A673 (cell line): ENCODE measurements at regions not wholly inside any gene's neighbourhood (a gene's known extent, or its start where the extent isn't known, plus 50 kb on each side); places are given as distances from the start of the nearest gene placed in this dataset.

ENCODE experiments used
- EZH2 ChIP-seq: fragments of 200-600 bp; sonication (generic); IDR thresholded peaks from 2 replicates; pipeline ENCODE4 v1.6.1; 2017; ENCODE audit warnings: borderline replicate concordance, low read depth, mild to moderate bottlenecking, mixed read lengths, antibody characterized with exemption, low read length; ENCODE audit not compliant: poor library complexity, severe bottlenecking
- TF ChIP-seq, protein P1 (sequence below): fragments of 300-800, 200-600 bp; sonication (generic); conservative IDR thresholded peaks from 2 replicates; pipeline ENCODE4 v1.5.1; 2017; ENCODE audit warnings: low read depth, mild to moderate bottlenecking, antibody characterized with exemption, low read length, moderate library complexity, mixed read lengths

DNA sequence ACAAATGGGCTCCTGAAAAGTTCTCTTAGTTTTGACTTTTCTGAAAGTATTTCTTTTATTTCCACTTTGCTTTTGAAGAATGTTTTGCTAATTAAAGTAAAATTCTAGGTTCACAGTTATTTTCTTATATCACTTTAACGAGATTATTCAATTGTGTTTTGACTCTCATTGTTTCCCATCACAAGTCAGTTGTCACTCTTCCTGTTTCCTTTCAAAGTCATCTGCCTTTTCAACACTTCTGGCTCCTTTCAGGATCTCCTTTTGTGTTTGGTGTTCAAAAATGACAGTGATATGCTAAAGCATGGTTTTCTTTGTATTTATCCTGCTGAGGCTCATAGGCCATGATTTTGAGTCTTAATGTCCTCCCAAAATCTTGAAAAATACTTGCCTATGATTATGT is 235.4 kb upstream of the TAS2R1 start:
- TF ChIP-seq, protein P1, sequence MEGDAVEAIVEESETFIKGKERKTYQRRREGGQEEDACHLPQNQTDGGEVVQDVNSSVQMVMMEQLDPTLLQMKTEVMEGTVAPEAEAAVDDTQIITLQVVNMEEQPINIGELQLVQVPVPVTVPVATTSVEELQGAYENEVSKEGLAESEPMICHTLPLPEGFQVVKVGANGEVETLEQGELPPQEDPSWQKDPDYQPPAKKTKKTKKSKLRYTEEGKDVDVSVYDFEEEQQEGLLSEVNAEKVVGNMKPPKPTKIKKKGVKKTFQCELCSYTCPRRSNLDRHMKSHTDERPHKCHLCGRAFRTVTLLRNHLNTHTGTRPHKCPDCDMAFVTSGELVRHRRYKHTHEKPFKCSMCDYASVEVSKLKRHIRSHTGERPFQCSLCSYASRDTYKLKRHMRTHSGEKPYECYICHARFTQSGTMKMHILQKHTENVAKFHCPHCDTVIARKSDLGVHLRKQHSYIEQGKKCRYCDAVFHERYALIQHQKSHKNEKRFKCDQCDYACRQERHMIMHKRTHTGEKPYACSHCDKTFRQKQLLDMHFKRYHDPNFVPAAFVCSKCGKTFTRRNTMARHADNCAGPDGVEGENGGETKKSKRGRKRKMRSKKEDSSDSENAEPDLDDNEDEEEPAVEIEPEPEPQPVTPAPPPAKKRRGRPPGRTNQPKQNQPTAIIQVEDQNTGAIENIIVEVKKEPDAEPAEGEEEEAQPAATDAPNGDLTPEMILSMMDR, result no peak
- no peak for TF ChIP-seq EZH2
